SK-N-MC (cell line): ENCODE measurements at regions not wholly inside any gene's neighbourhood (a gene's known extent, or its start where the extent isn't known, plus 50 kb on each side); places are given as distances from the start of the nearest gene placed in this dataset.

Source experiments
- EZH2 ChIP-seq: fragments of 200-600 bp; sonication (generic); IDR thresholded peaks from one replicate; pipeline ENCODE4 v1.6.1; 2017; ENCODE audit warnings: antibody characterized with exemption
- FOXP2 ChIP-seq: optimal IDR thresholded peaks from 2 replicates; pipeline ENCODE3; 2011; ENCODE audit warnings: mild to moderate bottlenecking, moderate library complexity; ENCODE audit not compliant: insufficient read depth; ENCODE audit errors: extremely low read length, control extremely low read depth
- POLR2AphosphoS5 ChIP-seq: IDR thresholded peaks from 2 replicates; pipeline ENCODE4 v1.6.1; 2012; ENCODE audit warnings: mild to moderate bottlenecking, low read depth, low read length, borderline replicate concordance

DNA sequence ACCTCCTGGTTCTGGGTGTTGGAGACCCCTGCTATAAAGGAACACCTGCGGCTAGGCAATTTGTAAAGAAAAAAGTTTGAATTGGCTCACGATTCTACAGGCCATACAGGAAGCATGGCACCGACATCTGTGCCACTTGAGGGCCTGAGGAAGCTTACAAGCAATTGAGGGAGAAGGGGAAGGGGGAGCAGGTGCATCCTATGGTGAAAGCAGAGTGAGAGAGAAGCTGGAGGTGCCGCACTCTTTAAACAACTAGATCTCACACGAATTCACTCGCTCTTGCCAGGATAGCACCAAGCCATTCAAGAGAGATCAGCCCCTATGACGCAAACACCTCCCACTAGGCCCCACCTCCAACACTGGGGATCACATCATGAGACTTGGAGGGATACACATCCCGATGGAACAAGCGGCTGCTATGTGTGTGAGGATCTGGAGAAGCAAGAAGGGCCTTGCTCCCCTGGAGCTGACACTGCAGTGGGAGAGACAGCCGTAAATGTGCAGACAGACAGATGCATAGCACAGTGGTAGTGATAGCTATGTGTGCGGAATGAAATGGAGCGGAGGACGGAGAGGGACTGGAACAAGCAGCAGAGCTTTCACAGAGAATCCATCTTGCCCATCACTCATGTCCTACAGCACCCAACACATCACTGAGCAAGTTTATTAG, 60.7 kb upstream of the HELT start:
- TF ChIP-seq EZH2 (no peak), POLR2AphosphoS5 (no peak), FOXP2 (no peak)
